Type B pancreatic cell (in vitro differentiated cells): ENCODE measurements at regions not wholly inside any gene's neighbourhood (a gene's known extent, or its start where the extent isn't known, plus 50 kb on each side); places are given as distances from the start of the nearest gene placed in this dataset.

ENCODE experiments used
- DNase-seq: peaks from one replicate; pipeline ENCODE4 v3.0.0; 2021; ENCODE audit warnings: mixed read lengths; ENCODE audit not compliant: unreplicated experiment; ENCODE audit errors: extremely low spot score
- H3K27ac Mint-ChIP-seq: 2 replicates; pipeline ENCODE4 v1.8.0; 2021; ENCODE audit warnings: mild to moderate bottlenecking, mixed read lengths
- H3K27me3 Mint-ChIP-seq: 2 replicates; pipeline ENCODE4 v1.8.0; 2021; ENCODE audit warnings: mixed read lengths
- H3K36me3 Mint-ChIP-seq: 2 replicates; pipeline ENCODE4 v1.8.0; 2021; ENCODE audit warnings: mixed read lengths
- H3K4me1 Mint-ChIP-seq: one replicate; pipeline ENCODE4 v1.8.0; 2021; ENCODE audit warnings: mixed read lengths; ENCODE audit not compliant: unreplicated experiment
- H3K4me3 Mint-ChIP-seq: 2 replicates; pipeline ENCODE4 v1.8.0; 2021; ENCODE audit warnings: mild to moderate bottlenecking, mixed read lengths
- H3K9me3 Mint-ChIP-seq: 2 replicates; pipeline ENCODE4 v1.8.0; 2021; ENCODE audit warnings: mixed read lengths
- TF ChIP-seq, protein P1 (sequence below): fragments of 200-600 bp; sonication (generic); conservative IDR thresholded peaks from 2 replicates; pipeline ENCODE4 v1.5.0; 2021; ENCODE audit warnings: antibody characterized with exemption, mild to moderate bottlenecking

DNA sequence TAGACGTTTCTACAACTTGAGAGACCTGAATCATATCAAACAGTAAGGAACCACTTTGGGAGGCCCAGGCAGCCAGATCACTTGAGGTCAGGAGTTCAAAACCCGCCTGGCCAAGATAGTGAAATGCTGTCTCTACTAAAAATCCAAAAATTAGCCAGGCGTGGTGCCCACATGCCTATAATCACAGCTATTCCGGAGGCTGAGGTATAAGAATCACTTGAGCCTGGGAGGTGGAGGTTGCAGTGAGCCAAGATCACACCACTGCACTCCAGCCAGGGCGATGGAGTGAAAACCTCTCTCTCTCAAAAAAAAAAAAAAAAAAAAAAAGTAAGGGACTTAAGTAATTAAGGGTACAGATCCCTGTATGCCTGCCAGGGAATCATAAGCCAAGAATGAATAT is 103.4 kb upstream of the NUDT7 start:
- Mint-ChIP-seq H3K9me3 (no peaks in the 10 kb centered on the region), H3K27ac (no peak overlapping the region), H3K4me3 (no peak overlapping the region), H3K36me3 (no peaks in the 10 kb centered on the region), H3K4me1 (no peaks in the 10 kb centered on the region), H3K27me3 (peaks cover 7% of the 10 kb centered on the region)
- no peak for DNase-seq
- TF ChIP-seq, protein P1, sequence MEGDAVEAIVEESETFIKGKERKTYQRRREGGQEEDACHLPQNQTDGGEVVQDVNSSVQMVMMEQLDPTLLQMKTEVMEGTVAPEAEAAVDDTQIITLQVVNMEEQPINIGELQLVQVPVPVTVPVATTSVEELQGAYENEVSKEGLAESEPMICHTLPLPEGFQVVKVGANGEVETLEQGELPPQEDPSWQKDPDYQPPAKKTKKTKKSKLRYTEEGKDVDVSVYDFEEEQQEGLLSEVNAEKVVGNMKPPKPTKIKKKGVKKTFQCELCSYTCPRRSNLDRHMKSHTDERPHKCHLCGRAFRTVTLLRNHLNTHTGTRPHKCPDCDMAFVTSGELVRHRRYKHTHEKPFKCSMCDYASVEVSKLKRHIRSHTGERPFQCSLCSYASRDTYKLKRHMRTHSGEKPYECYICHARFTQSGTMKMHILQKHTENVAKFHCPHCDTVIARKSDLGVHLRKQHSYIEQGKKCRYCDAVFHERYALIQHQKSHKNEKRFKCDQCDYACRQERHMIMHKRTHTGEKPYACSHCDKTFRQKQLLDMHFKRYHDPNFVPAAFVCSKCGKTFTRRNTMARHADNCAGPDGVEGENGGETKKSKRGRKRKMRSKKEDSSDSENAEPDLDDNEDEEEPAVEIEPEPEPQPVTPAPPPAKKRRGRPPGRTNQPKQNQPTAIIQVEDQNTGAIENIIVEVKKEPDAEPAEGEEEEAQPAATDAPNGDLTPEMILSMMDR, result no peak

DNA sequence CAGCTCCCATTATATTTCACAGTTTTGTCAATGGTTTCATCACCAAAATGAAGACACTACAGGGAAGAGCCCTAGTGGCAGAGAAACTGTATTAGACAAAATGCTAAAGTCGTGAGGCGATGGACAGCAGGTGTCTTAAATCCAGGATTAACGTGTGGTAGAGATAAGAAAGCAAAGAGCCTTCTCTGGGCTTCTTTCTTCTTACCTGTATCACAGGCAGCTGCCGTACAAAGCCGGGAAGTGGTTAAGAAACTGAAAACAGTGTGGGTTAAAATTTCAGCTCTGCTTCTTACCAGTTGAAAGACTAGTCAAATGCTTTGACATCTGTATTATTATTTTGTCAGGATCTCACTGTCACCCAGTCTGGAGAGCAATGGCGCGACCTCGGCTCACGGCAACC is 98.2 kb upstream of the NUDT7 start:
- no peak overlapping the region for H3K4me3 Mint-ChIP-seq
- H3K36me3 Mint-ChIP-seq, result no peaks in the 10 kb centered on the region
- no peaks in the 10 kb centered on the region for H3K27me3 Mint-ChIP-seq
- no peaks in the 10 kb centered on the region for H3K4me1 Mint-ChIP-seq
- no peak overlapping the region for H3K27ac Mint-ChIP-seq
- TF ChIP-seq, protein P1, result no peak
- no peak for DNase-seq
- H3K9me3 Mint-ChIP-seq, result no peaks in the 10 kb centered on the region

DNA sequence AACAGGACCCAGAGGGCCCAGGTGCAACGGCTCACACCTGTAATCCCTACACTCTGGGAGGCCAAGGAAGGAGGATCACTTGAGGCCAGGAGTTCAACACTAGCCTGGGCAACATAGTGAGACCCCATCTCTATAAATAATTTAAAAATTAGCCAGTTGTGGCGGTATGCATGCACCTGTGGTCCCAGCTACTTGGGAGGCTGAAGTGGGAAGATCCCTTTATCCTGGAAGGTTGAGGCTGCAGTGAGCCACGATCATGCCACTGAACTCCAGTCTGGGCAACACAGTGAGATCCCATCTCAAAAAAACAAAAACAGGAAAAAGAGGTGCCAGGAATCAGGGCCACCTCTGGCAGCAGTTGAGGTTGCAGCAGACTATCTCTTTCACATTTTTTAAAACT is 85.7 kb upstream of the NUDT7 start:
- Mint-ChIP-seq H3K9me3 (peaks cover 7% of the 10 kb centered on the region), H3K27ac (no peak overlapping the region), H3K4me3 (no peak overlapping the region), H3K27me3 (peaks cover 22% of the 10 kb centered on the region), H3K36me3 (no peaks in the 10 kb centered on the region), H3K4me1 (no peaks in the 10 kb centered on the region)
- TF ChIP-seq, protein P1, result no peak
- no peak for DNase-seq

DNA sequence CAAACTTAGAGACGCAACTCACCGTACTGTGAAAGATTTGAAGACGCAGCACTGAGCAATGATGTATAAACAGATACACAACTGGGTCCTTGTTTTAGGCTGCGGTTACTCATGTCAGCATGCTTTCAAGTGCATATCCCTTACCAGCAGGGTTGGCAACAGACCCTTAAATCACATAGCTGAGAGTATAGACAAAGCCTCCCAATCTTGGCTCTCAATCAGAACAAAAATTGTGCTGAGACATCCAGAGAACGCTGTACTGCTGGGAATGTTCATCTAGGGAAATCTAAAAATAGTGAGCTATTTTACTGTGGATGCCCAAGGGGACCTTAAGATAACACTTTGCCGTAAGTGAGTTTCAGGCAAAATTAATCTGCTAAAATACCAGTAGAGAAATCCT is 84.4 kb upstream of the NUDT7 start:
- Mint-ChIP-seq H3K9me3 (no peaks in the 10 kb centered on the region), H3K27me3 (peaks cover 22% of the 10 kb centered on the region), H3K4me1 (no peaks in the 10 kb centered on the region), H3K36me3 (no peaks in the 10 kb centered on the region), H3K27ac (no peak overlapping the region), H3K4me3 (no peak overlapping the region)
- DNase-seq, result no peak
- TF ChIP-seq, protein P1, result no peak

DNA sequence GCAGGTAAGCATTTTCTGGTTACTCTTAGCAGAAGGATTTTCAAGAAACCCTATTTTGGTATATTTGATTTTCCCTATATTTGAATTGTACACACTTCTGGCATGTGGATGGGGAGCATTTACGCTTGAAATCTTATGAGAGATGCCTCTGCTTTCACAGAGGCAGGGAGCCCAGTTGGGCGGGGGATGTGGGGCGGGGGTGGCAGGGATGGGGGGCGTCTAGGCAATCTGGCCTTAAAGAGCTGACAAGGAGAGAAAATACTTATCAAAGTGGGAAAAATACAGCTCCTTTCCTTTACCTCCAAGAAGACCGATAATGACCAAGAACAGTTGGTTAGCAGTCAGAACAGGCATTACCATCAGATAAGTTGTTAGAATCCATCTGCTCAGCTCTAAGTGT is 79.1 kb upstream of the NUDT7 start:
- Mint-ChIP-seq H3K9me3 (no peaks in the 10 kb centered on the region), H3K4me1 (no peaks in the 10 kb centered on the region), H3K27me3 (peaks cover 8% of the 10 kb centered on the region), H3K36me3 (no peaks in the 10 kb centered on the region), H3K27ac (no peak overlapping the region), H3K4me3 (no peak overlapping the region)
- DNase-seq, result no peak
- TF ChIP-seq, protein P1, result no peak

DNA sequence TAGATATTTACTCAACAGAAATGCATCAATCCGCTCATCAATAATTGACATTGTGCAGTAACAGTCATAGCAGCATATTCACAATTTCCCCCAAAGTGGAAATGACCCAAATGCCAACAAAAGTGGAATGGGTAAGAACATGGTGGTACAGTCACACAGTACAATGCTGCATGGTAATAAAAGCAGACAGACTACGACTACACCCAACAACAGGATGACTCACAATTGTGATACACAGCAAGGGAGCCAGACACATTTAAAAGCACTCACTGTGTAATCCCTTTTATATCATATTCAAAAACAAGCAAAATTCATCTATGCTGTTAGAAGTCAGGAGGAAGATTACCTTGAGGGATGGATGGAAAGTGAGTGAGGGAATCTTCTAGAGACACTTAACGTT is 76.5 kb upstream of the NUDT7 start:
- H3K4me3 Mint-ChIP-seq, result no peak overlapping the region
- no peaks in the 10 kb centered on the region for H3K4me1 Mint-ChIP-seq
- H3K9me3 Mint-ChIP-seq, result no peaks in the 10 kb centered on the region
- H3K27ac Mint-ChIP-seq, result no peak overlapping the region
- H3K36me3 Mint-ChIP-seq, result no peaks in the 10 kb centered on the region
- TF ChIP-seq, protein P1, result no peak
- DNase-seq, result no peak
- H3K27me3 Mint-ChIP-seq, result peaks cover 8% of the 10 kb centered on the region
